Medulla oblongata (tissue), 1 donor: ENCODE measurements at regions not wholly inside any gene's neighbourhood (a gene's known extent, or its start where the extent isn't known, plus 50 kb on each side); places are given as distances from the start of the nearest gene placed in this dataset.
"Not testable (repeated sequence)": the region's sequence is repeated elsewhere in the genome, so short reads cannot be mapped to it uniquely, and the experiment has no call there.

ENCODE experiments used
- DNase-seq: peaks from one replicate; pipeline ENCODE4 v3.0.0-alpha.2; 2015; ENCODE audit errors: extremely low spot score

DNA sequence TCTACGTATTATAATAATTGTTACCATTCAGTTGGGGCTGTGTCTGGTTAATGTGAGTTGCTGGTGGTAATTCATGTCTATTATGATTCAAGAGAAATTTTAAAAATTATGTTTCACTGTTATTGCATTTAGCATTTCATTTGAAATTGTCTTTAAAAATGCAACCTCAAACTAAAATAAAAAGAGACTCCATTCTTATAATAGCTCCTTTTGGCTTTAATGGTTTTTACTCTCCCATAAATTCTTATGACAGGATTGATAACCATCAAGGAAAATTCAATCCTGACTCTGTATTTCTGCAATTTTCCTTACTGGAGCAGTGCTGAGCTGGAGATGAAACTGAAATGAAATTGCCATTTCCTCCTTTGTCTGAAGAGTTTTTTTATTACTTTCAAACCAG is 262.7 kb downstream of the REEP3 start:
- no peak for DNase-seq

DNA sequence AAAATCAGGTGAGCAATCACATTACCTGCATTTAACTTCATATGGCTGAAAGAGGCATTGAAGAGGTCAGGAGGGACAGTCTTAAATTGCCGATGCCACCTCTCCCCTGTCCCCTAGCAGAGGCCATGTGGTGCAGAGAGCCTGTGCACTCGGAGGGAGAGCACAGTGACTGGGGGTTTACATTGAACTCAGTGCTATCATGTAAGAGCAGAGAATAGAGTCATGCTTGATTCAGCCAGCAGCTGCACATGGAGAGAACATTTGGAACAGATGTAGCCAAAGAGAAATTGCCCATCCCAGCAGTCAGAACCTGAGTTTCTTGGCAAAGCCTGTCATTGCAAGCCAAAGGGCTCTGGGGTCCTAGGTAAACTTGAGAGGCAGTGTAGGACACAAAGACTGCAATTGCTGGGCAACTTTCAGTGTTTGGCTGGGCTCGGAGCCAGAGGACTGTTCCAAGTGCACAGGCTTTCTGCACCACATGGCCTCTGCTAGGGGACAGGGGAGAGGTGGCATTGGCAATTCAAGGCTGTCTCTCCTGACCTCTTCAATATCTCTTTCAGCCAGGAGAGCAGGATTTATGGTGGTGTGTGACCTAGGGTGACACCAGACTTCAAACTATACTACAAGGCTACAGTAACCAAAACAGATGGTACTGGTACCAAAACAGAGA is 267.1 kb downstream of the REEP3 start:
- DNase-seq = no peak

DNA sequence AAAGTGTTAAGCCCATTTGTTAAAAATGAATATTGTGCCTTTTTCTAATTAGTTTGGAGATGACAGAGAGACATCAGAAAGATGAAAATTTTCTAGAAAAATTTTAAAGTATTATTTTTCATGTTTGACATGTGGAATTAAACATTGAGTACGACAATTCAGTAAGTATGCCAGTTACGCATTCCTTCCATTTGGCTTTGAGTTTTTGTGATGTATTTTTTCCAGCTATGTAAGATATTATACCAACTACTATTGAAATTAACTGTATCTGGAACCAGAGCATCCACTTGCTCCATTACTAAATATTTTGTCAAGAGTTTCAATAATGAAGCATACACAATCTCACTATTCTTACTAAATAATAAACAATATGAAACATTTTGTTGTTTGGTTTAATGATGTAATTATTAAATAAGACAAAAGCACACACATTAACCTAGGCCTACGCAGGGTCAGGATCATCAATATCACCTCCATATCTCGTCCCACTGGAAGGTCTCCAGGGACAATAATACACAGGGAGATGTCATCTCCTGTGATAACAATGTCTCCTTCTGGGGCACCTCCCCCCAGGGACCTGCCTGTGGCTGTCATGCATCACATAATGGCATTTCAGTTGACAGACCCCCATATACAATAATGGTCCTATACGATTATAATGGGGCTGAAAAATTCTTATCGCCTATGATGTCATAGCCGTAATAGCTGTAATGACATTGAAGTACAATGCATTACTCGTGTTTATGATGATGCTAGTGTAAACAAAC is 274.1 kb downstream of the REEP3 start:
- DNase-seq = no peak

DNA sequence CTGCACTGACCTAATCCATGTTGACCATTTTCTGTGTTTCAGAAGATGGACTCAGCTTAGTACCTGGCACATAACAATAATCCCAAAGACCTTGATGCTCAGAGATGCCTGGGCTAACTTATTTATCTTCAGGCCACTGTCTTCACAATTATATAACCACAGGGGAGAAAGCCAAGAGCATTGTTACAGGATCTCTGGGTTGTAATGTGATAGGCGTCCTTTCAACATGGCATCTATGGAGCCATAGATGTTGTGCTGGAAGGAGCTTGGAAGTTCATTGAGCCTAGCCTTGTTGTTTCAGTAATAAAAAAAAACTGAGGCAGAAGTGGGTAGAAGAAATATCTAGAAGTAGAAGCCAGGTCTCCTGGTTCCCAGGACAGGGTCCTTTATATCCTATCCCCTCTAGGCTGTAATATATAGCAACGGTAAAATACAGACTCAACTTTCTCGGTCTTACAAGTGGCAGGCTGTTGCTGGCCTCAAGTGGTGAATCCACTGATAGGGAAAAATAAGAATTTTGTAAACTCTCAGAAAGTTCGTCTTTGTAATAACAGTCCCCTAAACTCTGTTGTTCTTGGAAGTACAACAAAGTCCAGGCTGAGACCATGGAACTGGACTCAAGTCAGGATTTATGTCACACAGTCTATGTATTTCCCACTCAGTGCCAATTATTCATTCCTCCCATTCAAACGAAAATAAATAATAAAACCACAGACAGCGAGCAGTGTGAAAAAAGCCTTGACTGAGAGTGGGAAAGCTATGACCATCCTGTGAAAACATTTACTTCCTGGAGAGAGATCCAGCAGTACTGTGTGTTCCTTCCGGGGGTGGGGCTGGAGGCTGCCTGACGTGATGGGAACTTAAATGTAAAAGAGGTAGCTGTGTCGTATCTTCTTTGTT is 277.6 kb downstream of the REEP3 start:
- peak; percentile 13 for DNase-seq

DNA sequence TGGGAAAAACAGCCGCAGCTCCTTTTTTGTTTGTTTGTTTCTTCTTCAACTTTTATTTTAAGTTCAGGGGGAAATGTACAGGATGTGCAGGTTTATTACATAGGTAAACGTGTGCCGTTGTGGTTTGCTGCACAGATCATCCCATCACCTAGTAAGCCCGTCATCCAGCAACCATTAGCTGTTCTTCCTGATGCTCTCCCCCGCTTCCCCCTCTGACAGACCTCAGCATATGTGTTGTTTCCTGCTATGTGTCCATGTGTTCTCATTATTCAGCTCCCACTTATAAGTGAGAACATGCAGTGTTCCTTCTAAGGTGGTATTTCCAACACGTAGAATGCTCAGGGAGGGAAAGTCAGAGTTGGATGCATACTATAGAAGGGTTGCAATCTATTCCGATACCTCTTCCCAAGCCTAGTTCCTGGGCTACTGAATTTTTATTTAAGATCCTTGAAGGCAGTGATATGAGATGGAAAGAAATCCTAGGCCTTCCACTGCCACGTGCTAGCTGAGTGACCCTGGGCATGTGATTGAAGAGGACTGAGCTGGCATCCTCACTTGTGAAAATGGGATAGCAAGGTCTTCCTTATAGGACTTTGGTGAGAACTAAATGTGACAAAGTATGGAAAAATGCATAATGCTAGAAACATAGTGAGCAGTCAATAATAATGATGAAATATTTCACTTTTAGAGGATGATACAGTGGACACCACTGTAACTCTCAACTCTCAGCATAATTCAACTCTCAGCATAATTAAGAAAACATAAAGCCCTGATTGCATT is 278.5 kb downstream of the REEP3 start:
- no peak for DNase-seq

DNA sequence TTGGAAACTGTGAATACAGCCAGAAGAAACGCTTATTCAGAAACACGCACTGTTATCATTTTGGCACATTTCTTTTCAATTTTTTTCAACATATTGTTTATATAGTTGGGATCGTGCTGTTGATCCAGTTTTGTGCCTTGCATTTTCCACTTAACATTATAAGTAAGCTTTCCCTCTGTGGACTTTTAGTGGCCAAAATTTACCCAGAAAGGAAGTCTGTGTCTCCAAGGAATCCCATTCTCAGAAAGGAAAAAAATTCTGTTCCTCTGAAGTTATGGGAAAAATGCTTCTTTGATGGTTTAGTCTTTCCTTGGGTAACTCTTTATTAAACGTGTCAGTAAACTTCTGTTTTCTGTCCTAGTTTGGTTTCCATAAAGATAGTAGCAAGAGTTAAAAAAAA is 280.0 kb downstream of the REEP3 start:
- DNase-seq = no peak

DNA sequence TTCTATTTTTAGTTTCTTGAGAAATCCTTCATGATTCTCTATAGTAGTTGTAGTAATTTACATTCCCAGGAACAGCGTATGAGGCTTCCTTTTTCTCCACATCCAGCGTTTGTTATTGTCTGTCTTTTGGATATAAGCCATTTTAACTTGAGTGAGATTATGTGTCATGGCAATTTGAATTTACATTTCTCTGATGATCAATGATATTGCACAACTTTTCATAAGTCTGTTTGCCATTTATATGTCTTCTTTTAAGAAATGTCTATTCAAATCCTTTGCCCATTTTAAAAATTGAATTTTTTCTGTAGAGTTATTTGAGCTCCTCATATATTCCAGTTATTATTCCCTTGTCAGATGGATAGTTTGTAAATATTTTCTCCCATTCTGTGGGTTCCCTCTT is 285.1 kb downstream of the REEP3 start:
- no peak for DNase-seq

DNA sequence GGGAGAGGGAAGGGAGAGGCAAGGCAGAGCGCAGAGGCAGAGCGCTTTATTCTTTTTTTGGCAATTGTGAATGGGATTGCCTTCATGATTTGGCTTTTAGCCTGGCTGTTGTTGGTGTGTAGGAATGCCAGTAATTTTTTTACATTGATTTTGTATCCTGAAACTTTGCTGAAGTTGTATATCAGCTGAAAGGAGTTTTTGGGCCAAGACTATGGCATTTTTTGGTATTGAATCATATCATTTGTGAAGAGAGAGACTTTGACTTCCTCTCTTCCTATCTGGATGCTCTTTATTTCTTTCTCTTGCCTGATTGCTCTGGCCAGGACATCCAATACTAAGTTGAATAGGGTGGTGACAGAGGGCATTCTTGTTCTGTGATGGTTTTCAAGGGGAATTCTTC is 291.3 kb downstream of the REEP3 start:
- DNase-seq = no peak

DNA sequence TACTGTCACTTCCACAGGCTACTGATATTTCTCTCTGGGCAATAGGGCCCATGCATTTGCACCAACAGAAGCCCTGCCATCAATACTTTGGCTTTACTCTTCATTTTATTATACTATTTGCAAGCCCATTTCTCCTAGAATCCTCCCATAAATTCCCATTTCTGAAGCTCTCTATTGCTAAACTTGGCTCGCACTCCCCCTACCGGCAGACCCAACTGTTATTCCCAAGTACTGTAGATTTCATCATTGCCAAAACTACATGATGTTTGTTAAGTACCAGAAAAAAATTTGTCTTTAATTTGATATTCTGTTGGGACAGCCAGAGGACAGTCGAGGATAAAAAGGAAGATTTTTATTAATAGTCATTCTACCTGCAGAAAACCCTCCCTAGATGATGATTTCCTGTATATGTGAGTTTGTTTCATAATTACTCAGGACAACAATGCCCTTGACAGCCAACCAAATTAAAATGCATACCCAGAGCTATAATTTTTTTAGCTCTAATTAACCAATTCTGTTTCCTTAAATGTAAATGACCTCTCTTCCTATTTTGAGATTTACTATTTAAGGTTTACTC is 298.6 kb downstream of the REEP3 start:
- peak; percentile 66 for DNase-seq

DNA sequence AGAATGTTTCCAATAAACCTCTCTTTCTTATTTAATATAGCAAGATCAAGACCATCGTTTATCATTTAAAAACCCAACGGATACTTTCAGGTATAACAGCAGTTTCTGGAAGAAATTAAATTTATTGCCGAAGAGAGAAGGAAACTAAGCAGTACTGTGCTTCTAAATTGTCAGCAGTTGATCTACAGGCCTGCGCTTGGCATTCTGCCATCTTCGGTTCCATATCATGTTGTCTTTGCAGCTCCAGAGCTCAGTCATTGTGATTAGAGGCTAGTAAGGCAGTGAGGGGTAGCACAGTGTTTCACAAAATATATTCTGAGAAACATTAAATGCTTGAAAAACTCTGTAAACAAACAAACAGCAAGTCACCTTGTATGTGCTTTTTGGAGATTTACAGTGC is 301.3 kb downstream of the REEP3 start:
- no peak for DNase-seq

DNA sequence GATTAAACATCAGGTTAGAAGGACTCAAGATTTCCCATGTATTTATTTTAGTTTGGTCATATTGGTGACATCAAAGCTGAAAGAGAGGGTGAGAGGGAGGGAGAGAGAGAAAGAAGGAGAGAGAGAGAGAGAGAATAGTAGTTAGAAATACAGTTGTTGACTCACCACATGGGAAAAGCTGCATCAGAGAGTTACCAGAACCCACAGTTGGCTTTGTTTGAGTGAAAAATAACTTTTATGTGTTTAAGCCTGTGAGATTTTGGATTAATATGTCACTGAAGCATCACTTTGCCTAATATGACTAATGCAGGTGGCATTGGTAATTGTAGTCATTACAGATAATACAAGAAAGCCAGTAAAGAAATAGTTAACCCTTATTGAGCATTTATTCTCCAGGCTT is 303.9 kb downstream of the REEP3 start:
- DNase-seq = no peak

DNA sequence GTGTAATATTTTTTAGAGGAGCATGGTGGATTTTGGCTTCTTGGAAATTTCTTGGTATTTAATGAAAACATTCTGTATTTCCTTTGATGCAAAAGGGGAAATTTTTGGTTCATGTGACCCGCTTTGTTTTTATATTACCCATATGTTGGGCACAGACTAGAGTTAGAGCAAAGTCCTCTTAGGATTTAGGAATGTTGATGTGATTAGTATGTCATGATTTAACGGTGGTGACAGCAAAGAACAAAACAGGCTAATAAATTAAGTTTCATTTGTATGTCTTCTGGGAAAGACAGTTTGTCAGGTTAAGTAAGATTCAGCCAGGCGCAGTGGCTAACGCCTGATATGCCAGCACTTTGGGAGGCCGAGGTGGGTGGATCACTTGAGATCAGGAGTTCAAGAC is 304.6 kb downstream of the REEP3 start:
- DNase-seq = no peak

DNA sequence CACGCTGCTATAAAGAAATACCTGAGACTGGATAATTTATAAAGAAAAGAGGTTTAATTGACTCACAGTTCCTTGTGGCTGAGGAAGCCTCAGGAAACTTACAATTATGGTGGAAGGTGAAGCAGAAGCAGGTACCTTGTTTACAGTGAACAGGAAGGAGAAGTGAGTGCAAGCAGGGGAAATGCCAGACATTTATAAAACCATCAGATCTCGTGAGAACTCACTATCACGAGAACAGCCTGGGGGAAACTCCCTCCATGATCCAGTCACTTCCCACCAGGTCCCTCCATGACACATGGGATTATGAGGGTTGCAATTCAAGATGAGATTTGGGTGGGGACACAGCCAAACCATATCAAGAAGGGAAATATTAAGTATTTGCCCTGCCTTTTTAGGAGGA is 305.8 kb downstream of the REEP3 start:
- DNase-seq = not testable (repeated sequence)

DNA sequence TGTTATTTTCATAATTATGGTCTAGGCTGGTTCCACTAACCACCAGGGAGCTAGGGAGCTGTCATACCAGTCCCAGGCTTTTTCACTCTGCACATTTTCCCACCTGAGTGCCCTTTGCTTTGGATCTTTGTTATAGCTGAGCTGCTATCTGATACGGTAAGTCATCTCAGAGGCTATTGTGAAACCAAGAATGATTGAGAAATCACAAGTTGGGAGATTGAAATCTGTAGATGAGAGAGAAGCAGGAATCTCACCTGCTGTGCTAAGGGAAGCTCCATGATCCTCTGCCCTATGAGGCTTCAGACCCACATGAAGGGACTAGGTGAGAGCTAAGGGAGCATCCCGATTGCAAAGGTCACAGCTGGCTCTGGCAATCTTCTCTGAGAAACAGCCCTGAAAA is 307.8 kb downstream of the REEP3 start:
- DNase-seq = no peak

DNA sequence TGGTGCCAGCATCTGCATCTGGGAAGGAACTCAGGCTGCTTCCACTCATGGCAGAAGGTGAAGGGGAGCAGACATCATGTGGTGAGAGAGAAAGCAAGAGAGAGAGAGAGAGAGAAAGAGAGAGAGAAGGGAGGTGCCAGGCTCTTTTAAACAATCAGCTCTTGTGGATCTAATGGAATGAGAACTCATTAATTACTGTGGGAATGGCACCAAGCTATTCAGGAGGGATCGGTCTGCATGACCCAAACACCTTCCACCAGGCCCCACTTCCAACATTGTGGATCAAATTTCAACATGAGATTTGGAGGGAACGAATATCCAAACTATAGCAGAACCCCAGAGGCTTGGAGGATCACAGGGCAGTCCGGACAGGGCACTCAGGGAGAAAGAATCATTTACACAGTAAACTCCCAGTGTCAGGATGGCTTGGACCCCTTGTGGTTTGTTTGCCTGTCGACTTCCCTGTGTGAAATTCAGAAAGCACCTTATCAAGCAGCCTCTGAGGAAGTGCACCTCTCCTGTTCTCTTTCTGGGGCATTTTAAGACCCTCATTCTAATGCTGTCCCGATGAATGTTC is 308.5 kb downstream of the REEP3 start:
- DNase-seq = no peak

DNA sequence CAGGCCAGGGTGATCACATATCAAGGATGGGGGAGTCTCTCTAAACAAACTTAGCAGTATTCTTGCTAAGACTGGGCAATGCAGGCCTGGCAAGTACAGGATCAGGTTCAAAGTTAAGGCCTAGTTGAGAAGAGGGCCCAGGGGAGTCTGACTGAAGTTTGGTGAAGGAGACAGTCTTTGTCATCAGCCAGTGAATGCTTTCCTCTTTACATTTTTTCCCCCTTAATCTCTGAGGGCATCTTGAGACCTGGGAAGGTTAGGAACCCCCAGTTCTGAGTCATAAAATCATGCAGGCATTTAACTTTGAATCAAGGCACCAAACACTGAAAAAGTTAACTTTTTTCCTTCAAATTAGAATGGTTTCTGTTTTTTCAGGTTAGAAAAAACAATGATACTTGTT is 311.5 kb downstream of the REEP3 start:
- no peak for DNase-seq

DNA sequence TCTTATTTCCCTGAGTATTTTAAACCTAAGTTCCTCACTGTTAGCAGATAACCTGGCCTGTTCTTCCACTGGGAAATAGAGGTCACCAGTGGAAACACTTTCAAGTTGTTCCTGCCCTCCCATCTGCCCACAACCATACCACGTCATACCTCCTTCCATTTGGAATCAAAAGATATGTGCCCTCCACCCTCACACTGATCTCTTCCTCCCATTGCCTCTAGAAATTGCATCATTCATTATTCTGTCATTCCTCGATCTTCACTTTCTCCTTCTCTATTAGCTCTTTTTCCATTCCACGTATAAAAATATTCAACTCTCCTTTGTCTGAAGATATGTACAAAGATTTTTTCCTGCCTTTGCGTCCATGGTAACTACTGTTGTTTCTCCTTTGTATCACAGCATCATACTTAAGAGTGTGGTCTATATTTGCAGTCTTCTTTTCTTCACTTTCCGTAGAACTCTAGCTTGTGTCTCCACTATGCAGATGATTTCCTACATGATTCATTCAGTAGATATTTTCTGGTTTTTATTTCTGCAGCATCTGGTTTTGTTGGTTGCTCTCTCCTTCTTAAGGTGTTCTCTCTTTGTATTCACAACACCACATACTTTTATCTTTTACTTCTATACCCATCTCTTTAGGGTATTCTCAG is 312.3 kb downstream of the REEP3 start:
- no peak for DNase-seq

DNA sequence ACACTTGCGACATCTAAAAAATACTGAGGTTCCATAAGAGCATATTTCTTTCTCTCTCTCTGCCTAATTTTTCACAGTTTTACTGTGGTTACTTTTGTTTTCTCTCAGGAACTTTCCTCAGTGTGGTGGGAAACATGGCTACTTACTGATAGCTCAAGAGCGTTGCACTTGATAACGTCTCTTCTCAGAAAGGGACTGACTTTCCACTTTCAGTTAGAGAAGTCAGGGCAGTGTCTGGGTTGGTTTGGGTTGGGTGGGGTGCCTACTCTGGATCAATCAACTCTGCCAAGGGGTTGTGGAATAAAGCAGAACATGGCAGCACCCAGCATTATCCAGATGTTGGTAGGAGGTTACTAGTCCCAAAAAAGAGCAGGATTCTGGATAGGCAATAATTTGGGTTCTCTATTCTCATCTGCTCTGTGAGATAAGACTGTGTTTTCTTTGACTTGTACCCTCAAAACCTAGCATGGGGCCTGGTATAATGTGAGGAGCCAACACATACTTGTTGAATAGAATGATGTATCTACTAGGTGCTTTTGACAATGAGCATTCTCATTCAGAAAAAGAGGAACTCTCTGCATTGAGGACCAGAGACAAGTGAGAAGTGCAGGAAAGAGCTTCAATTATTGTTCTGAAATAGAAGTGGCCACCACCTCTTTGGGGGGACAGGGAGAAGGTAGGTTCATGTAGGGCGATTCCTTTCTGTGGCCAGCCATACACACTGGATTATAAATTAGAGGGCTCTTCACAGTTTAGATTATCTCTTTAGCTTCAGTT is 315.7 kb downstream of the REEP3 start:
- DNase-seq = no peak

DNA sequence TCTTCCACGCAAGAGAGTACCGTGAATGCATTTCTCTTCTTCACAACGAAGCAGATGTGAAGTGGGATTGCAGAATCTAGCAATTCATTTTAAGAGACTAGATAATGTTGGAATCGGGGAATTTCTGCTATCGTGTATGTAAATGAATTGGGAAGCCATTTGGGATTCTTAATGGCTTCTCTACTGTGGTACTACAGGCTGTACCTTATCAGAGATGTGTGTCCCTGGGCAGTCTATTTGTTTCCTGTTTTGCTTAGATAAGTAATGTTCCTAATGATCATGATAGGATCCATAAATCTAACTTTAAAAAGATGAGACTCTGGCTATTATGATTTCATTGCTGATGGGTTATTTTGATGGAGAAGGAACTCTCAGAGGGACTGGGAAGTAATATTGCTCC is 320.6 kb downstream of the REEP3 start:
- DNase-seq = no peak

DNA sequence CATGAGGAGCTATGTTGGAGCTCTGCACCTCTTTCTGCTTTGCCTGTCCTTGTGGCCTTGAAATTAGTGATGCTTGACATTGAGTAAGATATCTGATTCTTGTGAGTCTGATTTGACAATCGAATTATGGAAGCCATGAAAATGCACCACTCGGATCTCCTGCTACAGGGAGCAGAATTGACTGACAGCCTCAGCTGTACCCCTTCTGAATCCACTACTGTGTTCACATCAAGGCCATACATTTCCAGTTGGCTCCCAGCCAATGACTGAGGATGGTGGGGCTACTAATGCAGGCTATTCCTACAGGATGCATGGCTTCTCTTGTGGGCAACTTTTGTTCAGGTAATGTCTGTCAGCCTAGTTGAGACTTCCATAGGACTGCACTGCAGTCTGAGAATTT is 321.9 kb downstream of the REEP3 start:
- no peak for DNase-seq
